Gastrocnemius medialis (tissue), 4 donors: ENCODE measurements at regions not wholly inside any gene's neighbourhood (a gene's known extent, or its start where the extent isn't known, plus 50 kb on each side); places are given as distances from the start of the nearest gene placed in this dataset.

ENCODE experiments used
- POLR2A ChIP-seq, 2 donors: fragments of 450-650 bp; IDR thresholded peaks; one replicate each; pipeline ENCODE4 v1.6.1; 2017; ENCODE audit warnings: antibody characterized with exemption in 2 of 2, mild to moderate bottlenecking in 2 of 2, moderate library complexity in 2 of 2
- TF ChIP-seq, protein P1 (sequence below), 5 experiments: fragments of 450-650 bp in 3 of 5; fragments of 200-600 bp in 2 of 5; sonication (generic) in 2 of 5; IDR thresholded peaks in 4 of 5; conservative IDR thresholded peaks in 1 of 5; 1 replicate in 4 of 5; 2 replicates in 1 of 5; pipeline ENCODE4 v1.5.1; 2016 to 2019; ENCODE audit warnings: antibody characterized with exemption in 5 of 5, mild to moderate bottlenecking in 3 of 5, moderate library complexity in 3 of 5

DNA sequence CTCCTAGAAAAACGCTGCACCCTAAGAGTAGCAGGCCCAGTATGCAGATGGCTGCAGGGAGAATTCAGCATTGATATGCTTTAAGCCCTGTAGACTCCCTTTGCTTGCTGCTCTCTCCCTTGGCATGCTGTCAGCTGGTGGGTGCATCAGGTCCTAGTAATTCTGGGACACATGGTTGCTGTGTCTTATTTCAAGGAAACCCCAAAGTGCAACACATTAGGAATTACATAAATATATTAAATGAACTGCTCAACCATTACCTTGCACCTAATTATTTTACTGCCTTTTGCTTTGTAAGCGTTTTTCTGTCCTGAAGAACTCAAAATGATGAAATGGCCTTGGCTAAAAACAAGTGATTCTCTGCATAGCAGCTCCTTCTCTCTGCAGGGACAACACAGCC is 516.3 kb downstream of the ZIC3 start:
- TF ChIP-seq, protein P1, sequence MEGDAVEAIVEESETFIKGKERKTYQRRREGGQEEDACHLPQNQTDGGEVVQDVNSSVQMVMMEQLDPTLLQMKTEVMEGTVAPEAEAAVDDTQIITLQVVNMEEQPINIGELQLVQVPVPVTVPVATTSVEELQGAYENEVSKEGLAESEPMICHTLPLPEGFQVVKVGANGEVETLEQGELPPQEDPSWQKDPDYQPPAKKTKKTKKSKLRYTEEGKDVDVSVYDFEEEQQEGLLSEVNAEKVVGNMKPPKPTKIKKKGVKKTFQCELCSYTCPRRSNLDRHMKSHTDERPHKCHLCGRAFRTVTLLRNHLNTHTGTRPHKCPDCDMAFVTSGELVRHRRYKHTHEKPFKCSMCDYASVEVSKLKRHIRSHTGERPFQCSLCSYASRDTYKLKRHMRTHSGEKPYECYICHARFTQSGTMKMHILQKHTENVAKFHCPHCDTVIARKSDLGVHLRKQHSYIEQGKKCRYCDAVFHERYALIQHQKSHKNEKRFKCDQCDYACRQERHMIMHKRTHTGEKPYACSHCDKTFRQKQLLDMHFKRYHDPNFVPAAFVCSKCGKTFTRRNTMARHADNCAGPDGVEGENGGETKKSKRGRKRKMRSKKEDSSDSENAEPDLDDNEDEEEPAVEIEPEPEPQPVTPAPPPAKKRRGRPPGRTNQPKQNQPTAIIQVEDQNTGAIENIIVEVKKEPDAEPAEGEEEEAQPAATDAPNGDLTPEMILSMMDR (IDR thresholded peaks at IDR 0.05 in 4 of 5, conservative IDR thresholded peaks at IDR 0.05 in 1 of 5), result no peak
- no peak for TF ChIP-seq POLR2A (IDR thresholded peaks at IDR 0.05)
